Loucy (cell line): ENCODE measurements at regions not wholly inside any gene's neighbourhood (a gene's known extent, or its start where the extent isn't known, plus 50 kb on each side); places are given as distances from the start of the nearest gene placed in this dataset.

Experiments
- EZH2phosphoT487 ChIP-seq: fragments of 200-600 bp; IDR thresholded peaks from 2 replicates; pipeline ENCODE4 v1.6.1; 2018; ENCODE audit warnings: antibody characterized with exemption, mild to moderate bottlenecking, moderate library complexity, borderline replicate concordance
- TF ChIP-seq, protein P1 (sequence below): fragments of 200-600 bp; sonication (generic); conservative IDR thresholded peaks from 2 replicates; pipeline ENCODE4 v1.5.1; 2014; ENCODE audit warnings: mild to moderate bottlenecking, antibody characterized with exemption, low read length

DNA sequence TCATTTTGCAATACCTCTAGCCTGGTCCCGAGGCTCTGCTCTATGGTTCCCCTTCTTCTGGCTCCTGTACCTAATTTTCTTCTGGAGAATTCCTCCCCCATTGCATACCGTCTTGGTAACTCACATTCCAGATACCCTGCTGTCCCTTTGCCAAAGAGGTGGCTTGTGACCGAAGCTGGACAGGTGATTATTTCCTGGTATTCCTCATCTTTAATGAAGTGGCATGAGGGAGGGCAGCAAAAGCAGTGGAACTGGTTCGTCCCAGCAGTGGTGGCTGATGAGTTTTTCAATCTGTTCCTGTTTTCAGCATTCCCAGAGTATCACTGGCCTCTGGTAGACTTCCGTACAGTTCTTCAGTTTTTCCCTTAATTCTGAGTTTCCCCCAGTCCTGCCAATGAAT is 186.2 kb upstream of the CADPS start:
- TF ChIP-seq, protein P1, sequence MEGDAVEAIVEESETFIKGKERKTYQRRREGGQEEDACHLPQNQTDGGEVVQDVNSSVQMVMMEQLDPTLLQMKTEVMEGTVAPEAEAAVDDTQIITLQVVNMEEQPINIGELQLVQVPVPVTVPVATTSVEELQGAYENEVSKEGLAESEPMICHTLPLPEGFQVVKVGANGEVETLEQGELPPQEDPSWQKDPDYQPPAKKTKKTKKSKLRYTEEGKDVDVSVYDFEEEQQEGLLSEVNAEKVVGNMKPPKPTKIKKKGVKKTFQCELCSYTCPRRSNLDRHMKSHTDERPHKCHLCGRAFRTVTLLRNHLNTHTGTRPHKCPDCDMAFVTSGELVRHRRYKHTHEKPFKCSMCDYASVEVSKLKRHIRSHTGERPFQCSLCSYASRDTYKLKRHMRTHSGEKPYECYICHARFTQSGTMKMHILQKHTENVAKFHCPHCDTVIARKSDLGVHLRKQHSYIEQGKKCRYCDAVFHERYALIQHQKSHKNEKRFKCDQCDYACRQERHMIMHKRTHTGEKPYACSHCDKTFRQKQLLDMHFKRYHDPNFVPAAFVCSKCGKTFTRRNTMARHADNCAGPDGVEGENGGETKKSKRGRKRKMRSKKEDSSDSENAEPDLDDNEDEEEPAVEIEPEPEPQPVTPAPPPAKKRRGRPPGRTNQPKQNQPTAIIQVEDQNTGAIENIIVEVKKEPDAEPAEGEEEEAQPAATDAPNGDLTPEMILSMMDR: no peak
- no peak for TF ChIP-seq EZH2phosphoT487
